ENCODE measurements at regions not wholly inside any gene's neighbourhood (a gene's known extent, or its start where the extent isn't known, plus 50 kb on each side); places are given as distances from the start of the nearest gene placed in this dataset.

DNA sequence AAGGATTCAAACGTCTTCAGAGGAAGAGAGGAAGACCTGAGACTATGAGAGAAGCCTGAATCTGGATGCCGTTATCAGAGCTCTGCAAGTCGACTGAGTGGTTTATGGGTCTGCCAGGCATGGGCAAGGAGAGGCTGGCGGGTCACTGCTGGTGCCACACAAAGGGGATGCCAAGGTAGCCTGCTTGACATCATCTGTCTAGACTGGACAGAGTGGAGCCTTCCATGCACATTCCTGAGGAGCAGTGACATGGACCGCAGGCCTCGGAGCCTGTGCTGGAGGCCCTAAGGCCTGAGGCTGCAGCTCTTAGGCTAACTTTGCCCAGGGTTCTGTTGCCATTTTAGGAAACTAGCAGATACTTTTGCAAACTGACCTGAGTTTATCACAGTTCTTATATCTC lies 127.4 kb downstream of the WT1 start:
- Histone ChIP-seq H3K4me1 (no peaks in the 10 kb centered on the region), H3K9me3 (no peaks in the 10 kb centered on the region), H3K27ac (no peak overlapping the region), H3K27me3 (peaks cover 0 to 31% (median 4%) of the 10 kb centered on the region in 7 donors), H3K4me3 (no peak overlapping the region), H3K36me3 (no peaks in the 10 kb centered on the region)
- ATAC-seq: no peak
- TF ChIP-seq, protein P1, sequence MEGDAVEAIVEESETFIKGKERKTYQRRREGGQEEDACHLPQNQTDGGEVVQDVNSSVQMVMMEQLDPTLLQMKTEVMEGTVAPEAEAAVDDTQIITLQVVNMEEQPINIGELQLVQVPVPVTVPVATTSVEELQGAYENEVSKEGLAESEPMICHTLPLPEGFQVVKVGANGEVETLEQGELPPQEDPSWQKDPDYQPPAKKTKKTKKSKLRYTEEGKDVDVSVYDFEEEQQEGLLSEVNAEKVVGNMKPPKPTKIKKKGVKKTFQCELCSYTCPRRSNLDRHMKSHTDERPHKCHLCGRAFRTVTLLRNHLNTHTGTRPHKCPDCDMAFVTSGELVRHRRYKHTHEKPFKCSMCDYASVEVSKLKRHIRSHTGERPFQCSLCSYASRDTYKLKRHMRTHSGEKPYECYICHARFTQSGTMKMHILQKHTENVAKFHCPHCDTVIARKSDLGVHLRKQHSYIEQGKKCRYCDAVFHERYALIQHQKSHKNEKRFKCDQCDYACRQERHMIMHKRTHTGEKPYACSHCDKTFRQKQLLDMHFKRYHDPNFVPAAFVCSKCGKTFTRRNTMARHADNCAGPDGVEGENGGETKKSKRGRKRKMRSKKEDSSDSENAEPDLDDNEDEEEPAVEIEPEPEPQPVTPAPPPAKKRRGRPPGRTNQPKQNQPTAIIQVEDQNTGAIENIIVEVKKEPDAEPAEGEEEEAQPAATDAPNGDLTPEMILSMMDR (IDR thresholded peaks at IDR 0.05): no peak
- WGBS, 2 donors: 78 to 79% methylated on average over 6 of the region's 6 CpGs
- DNase-seq: no peak
- intact Hi-C loops (cut with DNase I): no loop called here

DNA sequence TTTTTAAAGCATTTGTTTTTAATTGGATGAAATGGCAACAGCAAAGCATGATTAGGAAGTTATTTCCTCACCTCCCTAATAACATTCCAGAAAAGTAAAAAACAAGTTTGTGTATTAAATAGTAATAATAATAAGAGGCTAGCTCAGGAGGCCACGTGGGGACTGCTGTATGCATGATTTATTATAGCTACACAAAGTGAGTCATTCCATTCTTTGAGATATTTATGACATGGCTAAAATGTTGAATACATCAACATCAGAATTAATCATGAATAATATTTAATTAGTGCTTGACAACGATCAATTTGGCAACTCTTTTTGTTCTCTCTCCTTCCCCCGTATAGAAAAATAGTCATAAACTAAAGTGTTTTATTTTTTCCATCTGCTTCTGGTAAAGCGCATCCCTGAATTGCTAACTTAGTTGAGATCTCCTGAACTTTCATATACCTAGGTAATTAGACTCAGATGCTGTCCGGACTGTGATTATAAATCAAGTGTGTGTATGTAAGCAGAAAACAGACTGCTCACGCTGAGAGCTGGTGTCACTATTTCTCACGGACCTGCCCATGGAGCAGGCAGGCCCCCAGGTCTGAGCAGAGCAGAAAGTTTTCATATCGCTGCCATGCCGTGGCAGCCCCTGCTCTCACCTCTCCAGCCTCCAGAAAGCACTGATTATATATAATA lies 125.7 kb downstream of the WT1 start:
- Histone ChIP-seq H3K27ac (no peak overlapping the region), H3K4me3 (no peak overlapping the region), H3K36me3 (no peaks in the 10 kb centered on the region), H3K9me3 (no peaks in the 10 kb centered on the region), H3K27me3 (peaks cover 0 to 31% (median 4%) of the 10 kb centered on the region in 7 donors), H3K4me1 (no peaks in the 10 kb centered on the region)
- no peak for ATAC-seq
- intact Hi-C loops (cut with DNase I): no loop called here
- DNase-seq: no peak
- WGBS, 2 donors: 80 to 84% methylated on average over 9 of the region's 9 CpGs
- TF ChIP-seq, protein P1 (IDR thresholded peaks at IDR 0.05): no peak

DNA sequence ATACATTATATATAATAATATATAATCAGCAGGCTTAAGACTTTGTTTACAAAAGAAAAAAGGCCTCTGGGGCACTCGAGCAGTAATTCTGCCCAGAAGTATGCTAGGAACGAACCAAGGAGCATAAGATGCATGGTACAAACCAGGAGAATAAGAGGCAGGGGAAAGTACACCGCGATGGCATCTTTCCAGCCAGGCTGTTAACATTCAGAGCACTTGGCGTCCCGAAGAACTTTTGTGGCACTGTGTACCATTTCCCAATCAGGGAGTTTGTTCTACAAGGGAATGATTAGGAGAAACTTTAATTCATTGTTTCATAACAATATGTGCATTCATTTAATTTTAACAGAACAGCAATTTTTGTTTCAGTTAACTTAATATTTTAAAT lies 125.1 kb downstream of the WT1 start:
- H3K4me3 ChIP-seq: no peak overlapping the region
- no peaks in the 10 kb centered on the region for H3K36me3 ChIP-seq
- 80 to 82% methylated on average over 6 of the region's 6 CpGs for WGBS, 2 donors
- no peaks in the 10 kb centered on the region for H3K9me3 ChIP-seq
- no peaks in the 10 kb centered on the region for H3K4me1 ChIP-seq
- TF ChIP-seq, protein P1 (IDR thresholded peaks at IDR 0.05): no peak
- H3K27ac ChIP-seq: no peak overlapping the region
- peaks cover 0 to 35% (median 4%) of the 10 kb centered on the region in 7 donors for H3K27me3 ChIP-seq
- intact Hi-C loops (cut with DNase I): no loop called here
- DNase-seq (no peak), ATAC-seq (no peak)

DNA sequence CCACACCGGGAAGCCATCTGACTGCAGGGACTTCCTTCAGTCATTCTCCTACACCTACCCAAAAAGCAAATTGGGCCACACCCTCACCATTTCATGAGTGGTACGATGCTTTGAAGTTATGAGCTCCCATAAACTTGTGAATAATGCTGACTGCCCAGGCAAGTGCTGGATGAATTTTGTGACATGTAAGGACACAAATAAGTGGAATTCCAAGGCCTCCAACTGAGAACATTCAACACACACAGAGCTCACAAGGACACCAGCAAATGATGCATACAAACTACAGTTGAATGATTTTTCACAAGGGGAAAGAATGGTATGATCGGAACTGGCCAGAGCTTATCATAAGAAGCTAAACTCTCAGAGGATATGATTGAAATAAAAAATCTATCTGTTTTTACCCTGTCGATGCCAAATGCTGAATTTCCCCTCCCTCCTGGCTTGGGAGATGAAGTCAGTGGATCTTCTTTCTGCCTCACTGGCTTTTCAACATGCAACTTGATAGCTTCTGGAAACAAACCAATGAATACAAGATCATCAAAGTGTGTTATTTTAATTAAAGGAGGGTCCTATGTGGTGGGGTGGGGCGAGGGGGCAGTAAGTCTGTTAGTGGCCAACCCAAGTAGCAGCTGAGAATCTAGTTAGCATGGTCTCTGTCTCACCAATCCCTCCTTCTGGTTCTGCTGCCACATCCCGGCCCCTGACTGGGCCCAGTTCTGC lies 123.8 kb downstream of the WT1 start:
- intact Hi-C loops (cut with DNase I): no loop called here
- DNase-seq (no peak), ATAC-seq (no peak)
- Histone ChIP-seq H3K27ac (no peak overlapping the region), H3K9me3 (no peaks in the 10 kb centered on the region), H3K4me3 (no peak overlapping the region), H3K36me3 (no peaks in the 10 kb centered on the region), H3K4me1 (no peaks in the 10 kb centered on the region), H3K27me3 (peaks cover 0 to 38% (median 4%) of the 10 kb centered on the region in 7 donors)
- 75 to 77% methylated on average over 6 of the region's 6 CpGs for WGBS, 2 donors
- TF ChIP-seq, protein P1 (IDR thresholded peaks at IDR 0.05): no peak

Data from heart right ventricle (tissue), 16 donors.